ENCODE measurements at regions not wholly inside any gene's neighbourhood (a gene's known extent, or its start where the extent isn't known, plus 50 kb on each side); places are given as distances from the start of the nearest gene placed in this dataset.

- WGBS, 2 donors (ENCODE audit: low coverage in 1 of 2): 63 to 73% methylated on average over 1 to 3 of the region's 3 CpGs
- TF ChIP-seq POLR2A (IDR thresholded peaks at IDR 0.05) (no peak), EP300 (IDR thresholded peaks at IDR 0.05; ENCODE audit: low read depth) (no peak), POLR2AphosphoS5 (IDR thresholded peaks at IDR 0.05) (no peak)
- TF ChIP-seq, protein P1, sequence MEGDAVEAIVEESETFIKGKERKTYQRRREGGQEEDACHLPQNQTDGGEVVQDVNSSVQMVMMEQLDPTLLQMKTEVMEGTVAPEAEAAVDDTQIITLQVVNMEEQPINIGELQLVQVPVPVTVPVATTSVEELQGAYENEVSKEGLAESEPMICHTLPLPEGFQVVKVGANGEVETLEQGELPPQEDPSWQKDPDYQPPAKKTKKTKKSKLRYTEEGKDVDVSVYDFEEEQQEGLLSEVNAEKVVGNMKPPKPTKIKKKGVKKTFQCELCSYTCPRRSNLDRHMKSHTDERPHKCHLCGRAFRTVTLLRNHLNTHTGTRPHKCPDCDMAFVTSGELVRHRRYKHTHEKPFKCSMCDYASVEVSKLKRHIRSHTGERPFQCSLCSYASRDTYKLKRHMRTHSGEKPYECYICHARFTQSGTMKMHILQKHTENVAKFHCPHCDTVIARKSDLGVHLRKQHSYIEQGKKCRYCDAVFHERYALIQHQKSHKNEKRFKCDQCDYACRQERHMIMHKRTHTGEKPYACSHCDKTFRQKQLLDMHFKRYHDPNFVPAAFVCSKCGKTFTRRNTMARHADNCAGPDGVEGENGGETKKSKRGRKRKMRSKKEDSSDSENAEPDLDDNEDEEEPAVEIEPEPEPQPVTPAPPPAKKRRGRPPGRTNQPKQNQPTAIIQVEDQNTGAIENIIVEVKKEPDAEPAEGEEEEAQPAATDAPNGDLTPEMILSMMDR (IDR thresholded peaks at IDR 0.05): no peak
Observed at GRCh38 chr6:156279261-156279969, 497.8 kb upstream of the ARID1B start.

DNA sequence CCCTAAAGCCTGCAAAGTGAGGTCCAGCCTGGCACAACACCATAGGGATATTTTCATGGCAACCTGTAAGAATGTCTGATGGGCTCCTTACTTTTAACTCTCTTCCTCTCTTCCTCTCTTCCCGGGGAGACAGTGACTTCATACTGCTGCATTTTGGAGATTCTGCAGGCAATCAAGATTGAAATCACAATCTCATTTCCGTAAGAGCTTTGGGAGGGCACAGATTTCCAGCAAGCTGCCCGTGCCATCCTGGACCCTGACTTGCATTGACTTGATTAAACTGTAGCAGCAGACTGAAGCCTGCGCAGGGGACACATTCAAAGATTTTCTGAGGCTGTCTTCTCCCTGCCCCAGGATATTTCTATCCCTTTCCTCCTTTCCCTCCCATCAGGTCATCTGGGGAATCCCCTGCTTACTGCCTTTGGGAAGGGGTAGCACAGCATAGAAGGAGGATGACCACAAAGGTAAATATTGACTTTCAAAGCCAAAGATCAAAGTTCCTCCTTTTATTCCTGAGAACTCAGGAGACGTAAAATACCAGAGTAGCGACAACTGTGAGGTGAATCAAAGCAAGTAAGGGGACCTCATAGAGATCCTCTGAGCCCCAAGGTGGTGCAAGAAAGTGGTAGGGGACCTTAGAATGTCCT is 504.0 kb upstream of the ARID1B start:
- H3K9me3 ChIP-seq: no peaks in the 10 kb centered on the region
- H3K27ac ChIP-seq: no peak overlapping the region
- 42 to 76% methylated on average over 2 to 6 of the region's 6 CpGs for WGBS, 2 donors (ENCODE audit: low coverage in 1 of 2)
- TF ChIP-seq, protein P1 (IDR thresholded peaks at IDR 0.05): no peak
- TF ChIP-seq EP300 (IDR thresholded peaks at IDR 0.05; ENCODE audit: low read depth): no peak
- H3K4me3 ChIP-seq: no peak overlapping the region
- H3K36me3 ChIP-seq: no peaks in the 10 kb centered on the region
- DNase-seq: no peak
- no peaks in the 10 kb centered on the region for H3K27me3 ChIP-seq
- intact Hi-C loops (cut with DNase I; ENCODE audit: low total_unique reads) (no loop called here), in situ Hi-C loops (cut with MboI; ENCODE audit: low pct_ligation_motif_present in 1 of 4, low pct_unique_long_range_greater_than_20kb in 1 of 4, low sequenced_read_pairs in 3 of 4) (no loop called here)
- H3K4me1 ChIP-seq: no peaks in the 10 kb centered on the region

More at GRCh38 chr6:156279261-156279969, 497.8 kb upstream of the ARID1B start:
- Histone ChIP-seq H3K9me3 (no peaks in the 10 kb centered on the region), H3K27ac (peak overlapping the region in 2 of 4 donors; percentile 1 to 43), H3K4me1 (peaks cover 0 to 6% (median 0%) of the 10 kb centered on the region in 4 donors), H3K36me3 (no peaks in the 10 kb centered on the region), H3K27me3 (no peaks in the 10 kb centered on the region), H3K4me3 (no peak overlapping the region)
- peak; percentile 14 for DNase-seq
- in situ Hi-C loops (cut with MboI; ENCODE audit: low pct_ligation_motif_present in 1 of 4, low pct_unique_long_range_greater_than_20kb in 1 of 4, low sequenced_read_pairs in 3 of 4) (no loop called here), intact Hi-C loops (cut with DNase I; ENCODE audit: low total_unique reads) (no loop called here)

DNA sequence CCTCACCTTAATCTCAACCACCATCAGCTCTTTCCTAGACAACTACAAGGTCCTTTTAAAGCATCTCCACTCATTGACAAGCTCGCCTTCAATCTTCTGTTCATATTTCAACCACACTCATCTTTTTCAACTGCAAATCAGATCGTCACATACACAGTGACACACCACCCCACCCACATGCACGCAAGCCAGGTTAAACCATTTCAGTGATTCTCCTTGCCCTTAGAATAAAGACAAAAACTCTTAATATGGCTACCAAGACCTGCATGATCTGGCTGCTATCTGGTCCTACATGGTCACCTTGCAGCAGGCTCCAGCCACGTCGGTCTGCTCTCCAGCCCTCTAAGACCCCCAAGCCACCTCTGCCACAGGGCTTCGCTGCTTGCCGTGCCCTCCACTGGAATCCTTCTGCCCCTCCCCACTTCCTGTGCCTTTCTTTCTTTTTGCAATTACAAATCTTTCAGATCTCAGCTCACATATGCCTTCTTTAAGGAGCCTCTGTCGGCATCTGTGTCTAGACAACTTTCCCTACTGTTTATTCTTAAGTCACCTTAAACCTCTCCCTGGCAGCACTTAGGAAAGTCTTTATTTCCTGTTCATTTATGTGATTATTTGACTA is 507.3 kb upstream of the ARID1B start:
- WGBS, 2 donors (ENCODE audit: low coverage in 1 of 2): 81 to 88% methylated on average over 8 of the region's 8 CpGs
- Histone ChIP-seq H3K27me3 (no peaks in the 10 kb centered on the region), H3K36me3 (no peaks in the 10 kb centered on the region), H3K4me1 (no peaks in the 10 kb centered on the region), H3K4me3 (no peak overlapping the region), H3K27ac (no peak overlapping the region), H3K9me3 (no peaks in the 10 kb centered on the region)
- in situ Hi-C loops (cut with MboI; ENCODE audit: low pct_ligation_motif_present in 1 of 4, low pct_unique_long_range_greater_than_20kb in 1 of 4, low sequenced_read_pairs in 3 of 4): no loop called here
- intact Hi-C loops (cut with DNase I; ENCODE audit: low total_unique reads): no loop called here
- no peak for DNase-seq
- TF ChIP-seq EP300 (IDR thresholded peaks at IDR 0.05; ENCODE audit: low read depth) (no peak), POLR2AphosphoS5 (IDR thresholded peaks at IDR 0.05) (no peak), POLR2A (IDR thresholded peaks at IDR 0.05) (no peak)
- TF ChIP-seq, protein P1 (IDR thresholded peaks at IDR 0.05): no peak

- Histone ChIP-seq H3K36me3 (no peaks in the 10 kb centered on the region), H3K27ac (no peak overlapping the region), H3K4me3 (no peak overlapping the region), H3K27me3 (no peaks in the 10 kb centered on the region), H3K9me3 (no peaks in the 10 kb centered on the region), H3K4me1 (no peaks in the 10 kb centered on the region)
- no peak for DNase-seq
- TF ChIP-seq, protein P1 (IDR thresholded peaks at IDR 0.05): no peak
- TF ChIP-seq POLR2A (IDR thresholded peaks at IDR 0.05): no peak
- TF ChIP-seq EP300 (IDR thresholded peaks at IDR 0.05; ENCODE audit: low read depth): no peak
- TF ChIP-seq POLR2AphosphoS5 (IDR thresholded peaks at IDR 0.05): no peak
- WGBS, 2 donors (ENCODE audit: low coverage in 1 of 2): 66 to 70% methylated on average over 3 of the region's 3 CpGs
- intact Hi-C loops (cut with DNase I; ENCODE audit: low total_unique reads): no loop called here
- in situ Hi-C loops (cut with MboI; ENCODE audit: low pct_ligation_motif_present in 1 of 4, low pct_unique_long_range_greater_than_20kb in 1 of 4, low sequenced_read_pairs in 3 of 4): no loop called here
Observed at GRCh38 chr6:156268849-156269248, 508.3 kb upstream of the ARID1B start.
